ENCODE measurements at regions not wholly inside any gene's neighbourhood (a gene's known extent, or its start where the extent isn't known, plus 50 kb on each side); places are given as distances from the start of the nearest gene placed in this dataset.

DNA sequence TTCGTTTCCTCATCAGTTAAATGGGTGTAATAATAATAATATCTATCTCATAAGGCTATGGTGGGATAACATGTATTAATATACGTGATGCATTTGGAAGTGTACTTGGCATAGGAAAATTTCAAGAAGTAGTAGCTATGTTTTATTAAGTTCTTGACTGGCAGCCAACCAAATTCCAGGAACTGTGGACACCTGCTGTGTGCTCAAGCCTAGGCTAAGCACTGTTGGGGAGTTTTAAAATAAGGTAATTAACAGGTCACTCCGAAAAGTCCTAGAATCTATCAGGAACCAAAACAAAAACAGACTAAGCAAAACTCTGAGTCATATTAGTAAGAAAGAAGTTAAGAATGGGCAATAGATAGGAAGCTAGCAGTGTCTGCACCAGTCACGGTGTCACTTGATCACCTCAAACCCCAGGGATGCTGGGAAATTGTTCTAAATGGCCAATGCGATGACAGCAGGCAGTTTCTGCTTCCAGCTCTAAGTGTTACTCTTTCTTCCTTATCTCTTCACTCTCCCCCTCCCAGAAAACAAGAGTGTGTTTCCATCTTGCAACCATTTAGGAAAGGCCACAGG lies 92.0 kb upstream of the GDF10 start:
- H3K9me2 ChIP-seq (replicated peaks; ENCODE audit: insufficient read depth, low read length): no peaks in the 10 kb centered on the region
- H3K9ac ChIP-seq (ENCODE audit: low read length): no peak overlapping the region
- H2AFZ ChIP-seq (ENCODE audit: low read length): no peak overlapping the region
- no peaks in the 10 kb centered on the region for H3K27me3 ChIP-seq (replicated peaks; ENCODE audit: insufficient read depth, low read length)
- no peak overlapping the region for H3K27ac ChIP-seq (ENCODE audit: low read length)
- H3K79me2 ChIP-seq (ENCODE audit: low read length): no peaks in the 10 kb centered on the region
- H3K4me1 ChIP-seq (ENCODE audit: low read length): peaks cover 9% of the 10 kb centered on the region; the same call in 1 of the 2 replicates
- no peaks in the 10 kb centered on the region for H3F3A ChIP-seq (ENCODE audit: insufficient read depth, low read length)
- H4K20me1 ChIP-seq (ENCODE audit: insufficient read depth, low read length): no peaks in the 10 kb centered on the region
- no peaks in the 10 kb centered on the region for H3K36me3 ChIP-seq (replicated peaks; ENCODE audit: insufficient read depth, low read length)
- H3K4me2 ChIP-seq (ENCODE audit: low read depth, low read length): no peak overlapping the region
- no peak overlapping the region for H3K4me3 ChIP-seq (ENCODE audit: low read length)
- no peaks in the 10 kb centered on the region for H3K9me3 ChIP-seq (replicated peaks; ENCODE audit: insufficient read depth, low read length)
- DNase-seq: no peak
- TF ChIP-seq CTCF (IDR thresholded peaks at IDR 0.05; ENCODE audit: low read length): no peak
- TF ChIP-seq EZH2 (optimal IDR thresholded peaks at IDR 0.05; ENCODE audit: low read depth, low read length): no peak

GRCh38 chr10:47209466-47209865 lies 90.5 kb upstream of the GDF10 start:
- DNase-seq: no peak
- Histone ChIP-seq H3K4me1 (ENCODE audit: low read length) (peaks cover 9% of the 10 kb centered on the region; the same call in 1 of the 2 replicates), H3K9ac (ENCODE audit: low read length) (no peak overlapping the region), H3K9me2 (replicated peaks; ENCODE audit: insufficient read depth, low read length) (no peaks in the 10 kb centered on the region), H3K27me3 (replicated peaks; ENCODE audit: insufficient read depth, low read length) (no peaks in the 10 kb centered on the region), H3K9me3 (replicated peaks; ENCODE audit: insufficient read depth, low read length) (no peaks in the 10 kb centered on the region), H3K4me2 (ENCODE audit: low read depth, low read length) (no peak overlapping the region), H2AFZ (ENCODE audit: low read length) (no peak overlapping the region), H3K79me2 (ENCODE audit: low read length) (no peaks in the 10 kb centered on the region), H3F3A (ENCODE audit: insufficient read depth, low read length) (no peaks in the 10 kb centered on the region), H3K27ac (ENCODE audit: low read length) (no peak overlapping the region), H3K36me3 (replicated peaks; ENCODE audit: insufficient read depth, low read length) (no peaks in the 10 kb centered on the region), H4K20me1 (ENCODE audit: insufficient read depth, low read length) (no peaks in the 10 kb centered on the region), H3K4me3 (ENCODE audit: low read length) (no peak overlapping the region)
- TF ChIP-seq EZH2phosphoT487 (IDR thresholded peaks at IDR 0.05; ENCODE audit: low read length): no peak
- TF ChIP-seq EZH2 (optimal IDR thresholded peaks at IDR 0.05; ENCODE audit: low read depth, low read length): no peak
- TF ChIP-seq CTCF (IDR thresholded peaks at IDR 0.05; ENCODE audit: low read length): no peak

GRCh38 chr10:47214520-47214919 lies 85.5 kb upstream of the GDF10 start:
- TF ChIP-seq EZH2phosphoT487 (IDR thresholded peaks at IDR 0.05; ENCODE audit: low read length): no peak
- TF ChIP-seq CTCF (IDR thresholded peaks at IDR 0.05; ENCODE audit: low read length): no peak
- no peak for TF ChIP-seq EZH2 (optimal IDR thresholded peaks at IDR 0.05; ENCODE audit: low read depth, low read length)
- H3K4me1 ChIP-seq (ENCODE audit: low read length): no peaks in the 10 kb centered on the region
- H3K4me3 ChIP-seq (ENCODE audit: low read length): no peak overlapping the region
- no peak overlapping the region for H3K27ac ChIP-seq (ENCODE audit: low read length)
- H3K9me2 ChIP-seq (replicated peaks; ENCODE audit: insufficient read depth, low read length): no peaks in the 10 kb centered on the region
- no peak overlapping the region for H2AFZ ChIP-seq (ENCODE audit: low read length)
- H4K20me1 ChIP-seq (ENCODE audit: insufficient read depth, low read length): no peaks in the 10 kb centered on the region
- no peak overlapping the region for H3K4me2 ChIP-seq (ENCODE audit: low read depth, low read length)
- no peaks in the 10 kb centered on the region for H3K79me2 ChIP-seq (ENCODE audit: low read length)
- no peaks in the 10 kb centered on the region for H3K9me3 ChIP-seq (replicated peaks; ENCODE audit: insufficient read depth, low read length)
- H3K27me3 ChIP-seq (replicated peaks; ENCODE audit: insufficient read depth, low read length): no peaks in the 10 kb centered on the region
- no peaks in the 10 kb centered on the region for H3F3A ChIP-seq (ENCODE audit: insufficient read depth, low read length)
- H3K9ac ChIP-seq (ENCODE audit: low read length): no peak overlapping the region
- no peak for DNase-seq
- no peaks in the 10 kb centered on the region for H3K36me3 ChIP-seq (replicated peaks; ENCODE audit: insufficient read depth, low read length)
